ENCODE measurements at regions not wholly inside any gene's neighbourhood (a gene's known extent, or its start where the extent isn't known, plus 50 kb on each side); places are given as distances from the start of the nearest gene placed in this dataset.

DNA sequence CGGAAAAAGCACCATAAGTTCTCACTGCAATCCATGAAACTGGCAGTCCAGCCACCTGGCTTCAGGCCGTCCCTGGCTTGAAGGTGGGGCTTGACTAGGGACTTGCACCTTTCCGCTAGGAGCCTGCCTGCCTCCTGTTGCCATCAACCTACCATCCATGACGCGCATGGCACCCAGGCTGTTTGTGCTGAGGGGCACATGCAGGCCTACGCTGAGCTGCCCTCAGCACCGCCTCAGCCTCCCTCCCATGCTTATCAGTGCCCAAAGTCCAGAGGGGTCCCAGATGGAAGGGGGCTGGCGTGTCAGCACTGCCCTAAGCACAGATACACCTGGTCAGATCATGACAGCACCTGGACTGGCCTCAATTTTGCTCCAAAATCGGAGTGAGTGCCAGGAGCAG lies 190.2 kb upstream of the LYPLAL1 start:
- TF ChIP-seq TAF1 (IDR thresholded peaks at IDR 0.05; ENCODE audit: low read depth, low read length) = no peak
- no peak for TF ChIP-seq POLR2AphosphoS5 (IDR thresholded peaks at IDR 0.05; ENCODE audit: low read depth, low read length)
- no peak for TF ChIP-seq SPI1 (IDR thresholded peaks at IDR 0.05; ENCODE audit: low read depth, low read length)
- no peak for TF ChIP-seq POLR2A (IDR thresholded peaks at IDR 0.05; ENCODE audit: low read depth, low read length)
- TF ChIP-seq POU2F2 (IDR thresholded peaks at IDR 0.05; ENCODE audit: low read depth, low read length) = no peak
- no peak for TF ChIP-seq PAX5 (IDR thresholded peaks at IDR 0.05; ENCODE audit: insufficient read depth, low read length, severe bottlenecking)
